ENCODE measurements at regions not wholly inside any gene's neighbourhood (a gene's known extent, or its start where the extent isn't known, plus 50 kb on each side); places are given as distances from the start of the nearest gene placed in this dataset.

DNA sequence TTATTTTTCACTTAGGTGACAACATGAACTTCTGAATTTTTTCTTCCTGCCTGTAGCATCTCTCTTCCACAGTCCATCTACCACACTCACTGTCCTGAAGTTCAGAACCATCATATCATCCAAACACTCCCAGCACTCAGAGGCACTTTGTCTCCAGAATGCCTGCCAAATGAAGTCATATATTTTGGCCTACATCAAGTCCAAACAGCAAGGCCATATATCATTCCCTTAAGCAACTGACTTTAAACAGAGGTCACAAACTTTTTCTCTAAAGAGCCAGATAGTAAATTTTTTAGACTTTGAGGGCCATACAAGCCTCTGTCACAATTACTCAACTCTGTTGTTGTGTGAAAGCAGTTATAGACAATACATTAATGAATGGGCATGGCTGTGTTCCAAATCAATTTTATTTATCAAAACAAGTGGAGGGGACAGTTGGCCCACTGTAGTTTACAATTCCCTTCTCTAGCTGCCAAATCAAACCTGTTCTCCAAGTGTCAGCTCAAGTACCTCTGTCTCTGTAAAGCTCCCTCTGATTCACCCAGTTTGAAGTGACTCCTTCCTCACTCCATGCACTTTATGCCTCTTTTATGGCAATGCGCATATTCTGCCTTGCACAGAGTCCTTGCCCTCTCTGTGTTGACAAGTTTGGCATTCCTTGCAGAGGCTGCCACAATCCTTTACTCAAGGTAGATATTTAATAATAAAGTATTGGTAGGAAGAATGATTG is 305.7 kb downstream of the FZD1 start:
- TF ChIP-seq, protein P1, sequence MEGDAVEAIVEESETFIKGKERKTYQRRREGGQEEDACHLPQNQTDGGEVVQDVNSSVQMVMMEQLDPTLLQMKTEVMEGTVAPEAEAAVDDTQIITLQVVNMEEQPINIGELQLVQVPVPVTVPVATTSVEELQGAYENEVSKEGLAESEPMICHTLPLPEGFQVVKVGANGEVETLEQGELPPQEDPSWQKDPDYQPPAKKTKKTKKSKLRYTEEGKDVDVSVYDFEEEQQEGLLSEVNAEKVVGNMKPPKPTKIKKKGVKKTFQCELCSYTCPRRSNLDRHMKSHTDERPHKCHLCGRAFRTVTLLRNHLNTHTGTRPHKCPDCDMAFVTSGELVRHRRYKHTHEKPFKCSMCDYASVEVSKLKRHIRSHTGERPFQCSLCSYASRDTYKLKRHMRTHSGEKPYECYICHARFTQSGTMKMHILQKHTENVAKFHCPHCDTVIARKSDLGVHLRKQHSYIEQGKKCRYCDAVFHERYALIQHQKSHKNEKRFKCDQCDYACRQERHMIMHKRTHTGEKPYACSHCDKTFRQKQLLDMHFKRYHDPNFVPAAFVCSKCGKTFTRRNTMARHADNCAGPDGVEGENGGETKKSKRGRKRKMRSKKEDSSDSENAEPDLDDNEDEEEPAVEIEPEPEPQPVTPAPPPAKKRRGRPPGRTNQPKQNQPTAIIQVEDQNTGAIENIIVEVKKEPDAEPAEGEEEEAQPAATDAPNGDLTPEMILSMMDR (IDR thresholded peaks at IDR 0.05 in 2 of 3, conservative IDR thresholded peaks at IDR 0.05 in 1 of 3; ENCODE audit: insufficient read depth in 2 of 3, low read depth in 1 of 3, low read length in 3 of 3), result no peak
- TF ChIP-seq, protein P2, sequence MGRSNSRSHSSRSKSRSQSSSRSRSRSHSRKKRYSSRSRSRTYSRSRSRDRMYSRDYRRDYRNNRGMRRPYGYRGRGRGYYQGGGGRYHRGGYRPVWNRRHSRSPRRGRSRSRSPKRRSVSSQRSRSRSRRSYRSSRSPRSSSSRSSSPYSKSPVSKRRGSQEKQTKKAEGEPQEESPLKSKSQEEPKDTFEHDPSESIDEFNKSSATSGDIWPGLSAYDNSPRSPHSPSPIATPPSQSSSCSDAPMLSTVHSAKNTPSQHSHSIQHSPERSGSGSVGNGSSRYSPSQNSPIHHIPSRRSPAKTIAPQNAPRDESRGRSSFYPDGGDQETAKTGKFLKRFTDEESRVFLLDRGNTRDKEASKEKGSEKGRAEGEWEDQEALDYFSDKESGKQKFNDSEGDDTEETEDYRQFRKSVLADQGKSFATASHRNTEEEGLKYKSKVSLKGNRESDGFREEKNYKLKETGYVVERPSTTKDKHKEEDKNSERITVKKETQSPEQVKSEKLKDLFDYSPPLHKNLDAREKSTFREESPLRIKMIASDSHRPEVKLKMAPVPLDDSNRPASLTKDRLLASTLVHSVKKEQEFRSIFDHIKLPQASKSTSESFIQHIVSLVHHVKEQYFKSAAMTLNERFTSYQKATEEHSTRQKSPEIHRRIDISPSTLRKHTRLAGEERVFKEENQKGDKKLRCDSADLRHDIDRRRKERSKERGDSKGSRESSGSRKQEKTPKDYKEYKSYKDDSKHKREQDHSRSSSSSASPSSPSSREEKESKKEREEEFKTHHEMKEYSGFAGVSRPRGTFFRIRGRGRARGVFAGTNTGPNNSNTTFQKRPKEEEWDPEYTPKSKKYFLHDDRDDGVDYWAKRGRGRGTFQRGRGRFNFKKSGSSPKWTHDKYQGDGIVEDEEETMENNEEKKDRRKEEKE (IDR thresholded peaks at IDR 0.05; ENCODE audit: borderline replicate concordance in 1 of 2, control insufficient read depth in 1 of 2, low read depth in 2 of 2, low read length in 1 of 2), result no peak
- TF ChIP-seq, protein P3, sequence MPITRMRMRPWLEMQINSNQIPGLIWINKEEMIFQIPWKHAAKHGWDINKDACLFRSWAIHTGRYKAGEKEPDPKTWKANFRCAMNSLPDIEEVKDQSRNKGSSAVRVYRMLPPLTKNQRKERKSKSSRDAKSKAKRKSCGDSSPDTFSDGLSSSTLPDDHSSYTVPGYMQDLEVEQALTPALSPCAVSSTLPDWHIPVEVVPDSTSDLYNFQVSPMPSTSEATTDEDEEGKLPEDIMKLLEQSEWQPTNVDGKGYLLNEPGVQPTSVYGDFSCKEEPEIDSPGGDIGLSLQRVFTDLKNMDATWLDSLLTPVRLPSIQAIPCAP (CRISPR knock-in tag; IDR thresholded peaks at IDR 0.05; ENCODE audit: borderline replicate concordance), result no peak
- no peak for TF ChIP-seq SAFB2 (IDR thresholded peaks at IDR 0.05; ENCODE audit: borderline replicate concordance, low read depth, low read length, severe bottlenecking)
- no peak for TF ChIP-seq PHF8 (IDR thresholded peaks at IDR 0.05; ENCODE audit: borderline replicate concordance, low read length)
- no peak for TF ChIP-seq FOXM1 (IDR thresholded peaks at IDR 0.05; ENCODE audit: low read depth)
- no peak for TF ChIP-seq FOXM1 (CRISPR knock-in tag; IDR thresholded peaks at IDR 0.05; ENCODE audit: low read depth)
- no peak for TF ChIP-seq FOSL1 (tag; conservative IDR thresholded peaks at IDR 0.05)
- TF ChIP-seq FOXP1 (CRISPR knock-in tag; IDR thresholded peaks at IDR 0.05), result no peak
- no peak for TF ChIP-seq TBP (optimal IDR thresholded peaks at IDR 0.05; ENCODE audit: low read depth, low read length)
- TF ChIP-seq, protein P4, sequence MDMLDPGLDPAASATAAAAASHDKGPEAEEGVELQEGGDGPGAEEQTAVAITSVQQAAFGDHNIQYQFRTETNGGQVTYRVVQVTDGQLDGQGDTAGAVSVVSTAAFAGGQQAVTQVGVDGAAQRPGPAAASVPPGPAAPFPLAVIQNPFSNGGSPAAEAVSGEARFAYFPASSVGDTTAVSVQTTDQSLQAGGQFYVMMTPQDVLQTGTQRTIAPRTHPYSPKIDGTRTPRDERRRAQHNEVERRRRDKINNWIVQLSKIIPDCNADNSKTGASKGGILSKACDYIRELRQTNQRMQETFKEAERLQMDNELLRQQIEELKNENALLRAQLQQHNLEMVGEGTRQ (CRISPR knock-in tag; IDR thresholded peaks at IDR 0.05), result no peak
